ENCODE measurements at regions not wholly inside any gene's neighbourhood (a gene's known extent, or its start where the extent isn't known, plus 50 kb on each side); places are given as distances from the start of the nearest gene placed in this dataset.

DNA sequence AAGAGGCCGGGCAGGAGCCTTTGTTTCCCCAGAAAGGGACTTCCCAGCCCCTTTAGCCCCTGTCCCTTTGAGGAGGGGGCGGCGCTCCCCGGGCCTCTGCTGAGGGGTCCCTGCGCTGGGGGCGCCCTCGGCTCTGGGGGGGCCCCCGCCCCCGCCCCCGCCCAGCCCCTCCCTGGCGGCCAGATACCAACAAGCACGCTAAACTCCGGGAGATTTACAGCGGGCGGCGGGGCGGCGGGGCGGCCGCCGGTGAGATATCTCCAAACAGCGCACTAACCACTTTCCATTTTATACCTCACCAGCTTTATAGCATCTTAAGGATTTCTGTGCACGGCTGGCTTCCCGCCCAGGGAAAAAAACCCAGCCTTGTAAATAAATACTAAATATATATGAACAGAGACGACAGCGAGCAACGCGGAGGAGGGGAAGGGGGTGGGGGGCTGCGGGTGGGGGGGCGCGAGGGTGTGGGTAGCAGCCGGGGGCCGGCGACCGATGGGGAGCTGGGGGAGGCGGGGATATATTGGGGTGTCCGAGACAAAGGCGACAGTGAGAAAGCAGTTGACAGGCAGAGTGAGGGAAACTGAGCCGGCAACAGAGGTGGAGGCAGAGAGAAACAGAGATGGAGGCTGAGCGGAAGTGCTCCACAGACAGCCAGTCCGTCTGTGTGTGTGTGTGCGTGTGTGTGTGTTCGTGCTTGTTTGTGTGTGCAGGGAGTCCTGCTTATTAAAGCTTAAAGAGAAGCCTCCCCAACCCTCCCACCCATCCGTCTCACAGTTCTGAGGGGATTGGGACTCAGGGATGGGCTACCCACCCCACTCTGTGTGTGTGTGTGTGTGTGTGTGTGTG lies 85.8 kb downstream of the HIF1AN start:
- Histone ChIP-seq H3K9me3 (no peaks in the 10 kb centered on the region), H3K27ac (no peak overlapping the region), H3K4me1 (no peaks in the 10 kb centered on the region), H3K36me3 (ENCODE audit: insufficient read depth in 1 of 2, low read depth in 1 of 2) (no peaks in the 10 kb centered on the region), H3K27me3 (ENCODE audit: insufficient read depth in 3 of 3, low read length in 2 of 3) (peaks cover 0 to 94% (median 32%) of the 10 kb centered on the region in 3 donors), H3K4me3 (no peak overlapping the region)
- TF ChIP-seq, protein P1, sequence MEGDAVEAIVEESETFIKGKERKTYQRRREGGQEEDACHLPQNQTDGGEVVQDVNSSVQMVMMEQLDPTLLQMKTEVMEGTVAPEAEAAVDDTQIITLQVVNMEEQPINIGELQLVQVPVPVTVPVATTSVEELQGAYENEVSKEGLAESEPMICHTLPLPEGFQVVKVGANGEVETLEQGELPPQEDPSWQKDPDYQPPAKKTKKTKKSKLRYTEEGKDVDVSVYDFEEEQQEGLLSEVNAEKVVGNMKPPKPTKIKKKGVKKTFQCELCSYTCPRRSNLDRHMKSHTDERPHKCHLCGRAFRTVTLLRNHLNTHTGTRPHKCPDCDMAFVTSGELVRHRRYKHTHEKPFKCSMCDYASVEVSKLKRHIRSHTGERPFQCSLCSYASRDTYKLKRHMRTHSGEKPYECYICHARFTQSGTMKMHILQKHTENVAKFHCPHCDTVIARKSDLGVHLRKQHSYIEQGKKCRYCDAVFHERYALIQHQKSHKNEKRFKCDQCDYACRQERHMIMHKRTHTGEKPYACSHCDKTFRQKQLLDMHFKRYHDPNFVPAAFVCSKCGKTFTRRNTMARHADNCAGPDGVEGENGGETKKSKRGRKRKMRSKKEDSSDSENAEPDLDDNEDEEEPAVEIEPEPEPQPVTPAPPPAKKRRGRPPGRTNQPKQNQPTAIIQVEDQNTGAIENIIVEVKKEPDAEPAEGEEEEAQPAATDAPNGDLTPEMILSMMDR (IDR thresholded peaks at IDR 0.05): no peak
- ATAC-seq: no peak
- no peak for DNase-seq
- 12 to 14% (median 12%) methylated on average over 42 to 44 of the region's 44 CpGs for WGBS, 3 donors
- intact Hi-C loops (cut with DNase I): no loop called here

DNA sequence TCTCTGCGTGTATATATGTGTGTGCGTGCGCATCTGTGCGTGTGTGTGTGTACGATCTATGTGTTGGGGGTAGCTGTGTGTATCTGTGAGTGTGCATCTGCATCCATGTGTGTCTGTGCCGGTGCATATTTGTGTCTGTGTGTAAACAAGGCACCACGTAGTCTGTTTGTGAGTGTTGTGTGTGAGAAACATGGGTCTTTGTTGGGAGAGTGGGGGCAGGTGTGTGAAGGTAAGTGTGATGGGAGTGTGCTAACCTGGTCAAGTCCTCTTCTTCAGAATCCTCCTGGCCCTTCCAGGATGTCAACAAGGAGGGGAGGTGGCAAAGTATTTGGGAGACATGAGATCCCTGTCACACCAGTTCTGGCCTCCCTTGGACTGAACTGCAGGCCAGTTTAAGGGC lies 87.2 kb downstream of the HIF1AN start:
- H3K27me3 ChIP-seq (ENCODE audit: insufficient read depth in 3 of 3, low read length in 2 of 3): peaks cover 0 to 92% (median 22%) of the 10 kb centered on the region in 3 donors
- WGBS, 3 donors: 74 to 83% (median 80%) methylated on average over 7 of the region's 7 CpGs
- no peak for DNase-seq
- H3K36me3 ChIP-seq (ENCODE audit: insufficient read depth in 1 of 2, low read depth in 1 of 2): no peaks in the 10 kb centered on the region
- H3K4me1 ChIP-seq: no peaks in the 10 kb centered on the region
- no peak for ATAC-seq
- H3K27ac ChIP-seq: no peak overlapping the region
- TF ChIP-seq, protein P1 (IDR thresholded peaks at IDR 0.05): no peak
- no peaks in the 10 kb centered on the region for H3K9me3 ChIP-seq
- H3K4me3 ChIP-seq: no peak overlapping the region
- intact Hi-C loops (cut with DNase I): no loop called here

DNA sequence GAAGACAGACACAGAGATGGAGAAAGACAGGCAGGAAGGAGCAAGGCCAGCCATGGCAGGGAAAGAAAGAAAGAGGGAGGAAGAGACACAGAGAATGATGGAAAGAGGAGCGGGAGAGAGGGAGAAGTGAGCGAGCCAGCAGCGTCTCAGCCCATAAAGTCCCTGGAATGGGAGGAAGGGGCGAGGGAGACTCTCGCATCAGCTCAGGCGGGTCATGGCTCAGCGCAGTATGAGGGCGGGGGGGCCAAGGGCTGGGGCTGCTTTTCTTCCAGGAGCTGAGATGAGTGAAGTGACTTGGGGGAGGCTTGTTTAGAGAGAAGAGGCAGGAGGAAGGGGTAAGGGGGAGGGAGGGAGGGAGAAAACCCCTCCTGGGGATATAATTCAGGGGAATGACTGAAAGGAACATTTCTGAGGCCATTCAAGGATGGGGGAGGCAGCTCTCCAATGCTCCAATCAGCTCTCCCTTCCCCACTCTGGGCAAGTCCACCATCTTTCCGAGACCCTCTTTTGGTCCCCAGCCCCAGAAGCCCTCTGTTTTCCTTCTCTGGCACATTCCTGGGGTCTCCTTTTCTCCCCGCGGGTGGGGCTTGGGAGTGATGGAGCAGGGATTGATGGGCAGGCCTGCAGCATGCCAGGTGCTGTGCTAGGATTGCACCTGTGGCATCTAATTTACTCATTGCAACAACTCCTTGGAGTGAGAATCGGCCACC lies 87.9 kb downstream of the HIF1AN start:
- TF ChIP-seq, protein P1 (IDR thresholded peaks at IDR 0.05): no peak
- WGBS, 3 donors: 27 to 40% (median 30%) methylated on average over 11 to 12 of the region's 12 CpGs
- no peak for ATAC-seq
- H3K27me3 ChIP-seq (ENCODE audit: insufficient read depth in 3 of 3, low read length in 2 of 3): peaks cover 0 to 87% (median 19%) of the 10 kb centered on the region in 3 donors
- H3K9me3 ChIP-seq: no peaks in the 10 kb centered on the region
- H3K4me1 ChIP-seq: no peaks in the 10 kb centered on the region
- intact Hi-C loops (cut with DNase I): no loop called here
- no peak for DNase-seq
- no peak overlapping the region for H3K27ac ChIP-seq
- no peaks in the 10 kb centered on the region for H3K36me3 ChIP-seq (ENCODE audit: insufficient read depth in 1 of 2, low read depth in 1 of 2)
- no peak overlapping the region for H3K4me3 ChIP-seq

DNA sequence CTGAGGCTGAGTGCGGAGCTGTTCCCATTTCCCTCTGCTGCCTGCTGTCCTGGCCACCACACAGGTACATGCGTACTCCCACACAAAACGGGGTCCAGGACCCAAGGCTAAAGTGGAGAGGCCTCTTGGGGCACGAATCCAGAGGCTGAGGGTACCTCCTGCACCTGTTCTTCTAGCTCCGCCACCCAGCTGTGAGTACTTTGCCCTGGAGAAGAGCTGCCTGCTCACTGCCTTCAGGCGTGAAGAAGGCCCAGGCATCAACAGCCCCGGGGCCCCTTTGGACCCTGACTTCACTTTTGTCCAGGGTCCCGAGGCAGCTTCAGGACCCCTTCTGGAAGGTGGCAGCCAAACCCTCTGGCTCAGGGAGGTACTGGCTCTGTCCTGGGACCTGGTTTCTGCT lies 88.6 kb downstream of the HIF1AN start:
- intact Hi-C loops (cut with DNase I): no loop called here
- Histone ChIP-seq H3K9me3 (no peaks in the 10 kb centered on the region), H3K27me3 (ENCODE audit: insufficient read depth in 3 of 3, low read length in 2 of 3) (peaks cover 0 to 81% (median 16%) of the 10 kb centered on the region in 3 donors), H3K4me1 (no peaks in the 10 kb centered on the region), H3K27ac (no peak overlapping the region), H3K36me3 (ENCODE audit: insufficient read depth in 1 of 2, low read depth in 1 of 2) (no peaks in the 10 kb centered on the region), H3K4me3 (no peak overlapping the region)
- no peak for DNase-seq
- TF ChIP-seq, protein P1 (IDR thresholded peaks at IDR 0.05): no peak
- no peak for ATAC-seq
- WGBS, 3 donors: 54 to 63% (median 60%) methylated on average over 8 of the region's 8 CpGs
